Activated CD4-positive, alpha-beta T cell treated with anti-CD3 and anti-CD28 coated beads, Interleukin-2, Interleukin-4, amounts not matched to agents 100 ng/mL and 50 ng/mL, durations not matched to agents 16 hours and 8 hours (primary cell): ENCODE measurements at regions not wholly inside any gene's neighbourhood (a gene's known extent, or its start where the extent isn't known, plus 50 kb on each side); places are given as distances from the start of the nearest gene placed in this dataset.
"Not testable (repeated sequence)": the region's sequence is repeated elsewhere in the genome, so short reads cannot be mapped to it uniquely, and the experiment has no call there.

Source experiments
- DNase-seq: peaks from one replicate; pipeline ENCODE4 v3.0.0-alpha.2; 2020; ENCODE audit warnings: low spot score

- DNase-seq: not testable (repeated sequence)
Observed at GRCh38 chr1:146715054-146715453, 223.1 kb upstream of the NBPF12 start.

- DNase-seq: peak; percentile 2
Observed at GRCh38 chr1:146710838-146711521, 227.1 kb upstream of the NBPF12 start.

GRCh38 chr1:146709302-146709701, 228.8 kb upstream of the NBPF12 start:
- not testable (repeated sequence) for DNase-seq

- DNase-seq: not testable (repeated sequence)
Observed at GRCh38 chr1:146704162-146704724, 233.9 kb upstream of the NBPF12 start.

GRCh38 chr1:146701320-146701719, 236.8 kb upstream of the NBPF12 start:
- not testable (repeated sequence) for DNase-seq

GRCh38 chr1:146695388-146695787, 242.7 kb upstream of the NBPF12 start:
- not testable (repeated sequence) for DNase-seq

GRCh38 chr1:146691798-146692197, 246.3 kb upstream of the NBPF12 start:
- not testable (repeated sequence) for DNase-seq

- not testable (repeated sequence) for DNase-seq
Observed at GRCh38 chr1:146688893-146689292, 249.2 kb upstream of the NBPF12 start.

- not testable (repeated sequence) for DNase-seq
Observed at GRCh38 chr1:146686777-146687366, 251.3 kb upstream of the NBPF12 start.

GRCh38 chr1:146683126-146683429, 255.0 kb upstream of the NBPF12 start:
- DNase-seq: not testable (repeated sequence)

- not testable (repeated sequence) for DNase-seq
Observed at GRCh38 chr1:146682227-146683125, 255.6 kb upstream of the NBPF12 start.

- DNase-seq: not testable (repeated sequence)
Observed at GRCh38 chr1:146673729-146674299, 264.3 kb upstream of the NBPF12 start.

- DNase-seq: not testable (repeated sequence)
Observed at GRCh38 chr1:146672608-146673007, 265.5 kb upstream of the NBPF12 start.

- not testable (repeated sequence) for DNase-seq
Observed at GRCh38 chr1:146671588-146671987, 266.5 kb upstream of the NBPF12 start.

- not testable (repeated sequence) for DNase-seq
Observed at GRCh38 chr1:146670832-146671566, 267.1 kb upstream of the NBPF12 start.

GRCh38 chr1:146666275-146666674, 271.8 kb upstream of the NBPF12 start:
- DNase-seq: not testable (repeated sequence)

- DNase-seq: not testable (repeated sequence)
Observed at GRCh38 chr1:146660242-146660641, 277.9 kb upstream of the NBPF12 start.

GRCh38 chr1:146656356-146657060, 281.6 kb upstream of the NBPF12 start:
- not testable (repeated sequence) for DNase-seq

- not testable (repeated sequence) for DNase-seq
Observed at GRCh38 chr1:146654763-146655162, 283.4 kb upstream of the NBPF12 start.

GRCh38 chr1:146645978-146646604, 292.0 kb upstream of the NBPF12 start:
- not testable (repeated sequence) for DNase-seq
